PC-3 (cell line): ENCODE measurements at regions not wholly inside any gene's neighbourhood (a gene's known extent, or its start where the extent isn't known, plus 50 kb on each side); places are given as distances from the start of the nearest gene placed in this dataset.

Experiments used
- ATAC-seq: fragments of 200-7000 bp; cut with Tn5 transposase; 2 replicates; pipeline ENCODE4 v1.9.1; 2020; ENCODE audit warnings: mild to moderate bottlenecking, moderate library complexity
- BruUV-seq: library from RNA; stranded (reverse); fragments of 400-500 nt; replicated peaks from 2 replicates; lab custom pipeline; 2021; lab: Mats Ljungman, UMichigan
- CTCF ChIA-PET: fragments of 300-600 bp; sonication (Branson Sonifier 250); formaldehyde crosslinking; loops from one replicate; lab custom pipeline; 2022; ENCODE audit warnings: antibody characterized with exemption; lab: Charles Lee
- POLR2A ChIA-PET: fragments of 300-600 bp; sonication (Branson Sonifier 250); formaldehyde crosslinking; loops from one replicate; lab custom pipeline; 2022; ENCODE audit warnings: antibody characterized with exemption; ENCODE audit not compliant: unreplicated experiment; lab: Charles Lee
- DNase-seq: peaks from one replicate; pipeline ENCODE4 v3.0.0-alpha.2; 2015
- H2AFZ ChIP-seq: fragments of 300-600 bp; sonication (generic); 2 replicates; pipeline ENCODE4 v1.6.0; 2016; ENCODE audit warnings: antibody characterized with exemption, low read length
- H3F3A ChIP-seq: fragments of 300-600 bp; sonication (generic); one replicate; pipeline ENCODE4 v1.6.0; 2017; ENCODE audit warnings: antibody characterized with exemption, low read length, control low read depth, mild to moderate bottlenecking; ENCODE audit not compliant: unreplicated experiment
- H3K27ac ChIP-seq: fragments of 300-600 bp; sonication (generic); 2 replicates; pipeline ENCODE4 v1.5.1; 2016; ENCODE audit warnings: mild to moderate bottlenecking, low read length
- H3K27me3 ChIP-seq: fragments of 300-600 bp; sonication (generic); 2 replicates; pipeline ENCODE4 v1.6.1; 2016; ENCODE audit warnings: low read length, mixed read lengths
- H3K36me3 ChIP-seq: fragments of 300-600 bp; sonication (generic); 2 replicates; pipeline ENCODE4 v1.6.1; 2016; ENCODE audit warnings: low read depth, mixed run types, low read length, mixed read lengths
- H3K4me1 ChIP-seq: fragments of 300-600 bp; sonication (generic); 2 replicates; pipeline ENCODE4 v1.5.1; 2016; ENCODE audit warnings: low read length; ENCODE audit not compliant: insufficient read depth
- H3K4me2 ChIP-seq: fragments of 300-600 bp; sonication (generic); 2 replicates; pipeline ENCODE4 v1.6.0; 2016; ENCODE audit warnings: low read length
- H3K4me3 ChIP-seq: fragments of 300-600 bp; sonication (generic); 2 replicates; pipeline ENCODE4 v1.5.1; 2016; ENCODE audit warnings: mild to moderate bottlenecking, low read length, mixed read lengths
- H3K79me2 ChIP-seq: fragments of 300-600 bp; sonication (generic); 2 replicates; pipeline ENCODE4 v1.6.1; 2017; ENCODE audit warnings: low read length, mixed read lengths
- H3K9ac ChIP-seq: fragments of 300-600 bp; sonication (generic); 2 replicates; pipeline ENCODE4 v1.6.0; 2016; ENCODE audit warnings: mild to moderate bottlenecking, low read length
- H3K9me2 ChIP-seq: fragments of 300-600 bp; sonication (generic); replicated peaks from 2 replicates; pipeline ENCODE4 v1.6.1; 2016; ENCODE audit warnings: mixed run types, low read length, mixed read lengths
- H3K9me3 ChIP-seq: fragments of 300-600 bp; sonication (generic); 2 replicates; pipeline ENCODE4 v1.6.1; 2016; ENCODE audit warnings: low read length, mixed read lengths
- H4K20me1 ChIP-seq: fragments of 300-600 bp; sonication (generic); 2 replicates; pipeline ENCODE4 v1.6.1; 2016; ENCODE audit warnings: low read length, mixed read lengths
- EZH2 ChIP-seq: fragments of 300-600 bp; sonication (generic); IDR thresholded peaks from one replicate; pipeline ENCODE4 v1.6.1; 2017; ENCODE audit warnings: antibody characterized with exemption, mild to moderate bottlenecking, low read length; ENCODE audit not compliant: unreplicated experiment
- EZH2phosphoT487 ChIP-seq: fragments of 300-600 bp; sonication (generic); IDR thresholded peaks from 2 replicates; pipeline ENCODE4 v1.6.1; 2018; ENCODE audit warnings: mild to moderate bottlenecking, antibody characterized with exemption, low read length, borderline replicate concordance
- intact Hi-C: fragments of 100-400 bp; cut with micrococcal nuclease; formaldehyde crosslinking; loops from 2 replicates; pipeline ENCODE4 v1.9.0; 2023
- TF ChIP-seq, protein P1 (sequence below): fragments of 300-600 bp; sonication (generic); conservative IDR thresholded peaks from 2 replicates; pipeline ENCODE4 v1.5.1; 2017; ENCODE audit warnings: antibody characterized with exemption, low read depth, mild to moderate bottlenecking, low read length

DNA sequence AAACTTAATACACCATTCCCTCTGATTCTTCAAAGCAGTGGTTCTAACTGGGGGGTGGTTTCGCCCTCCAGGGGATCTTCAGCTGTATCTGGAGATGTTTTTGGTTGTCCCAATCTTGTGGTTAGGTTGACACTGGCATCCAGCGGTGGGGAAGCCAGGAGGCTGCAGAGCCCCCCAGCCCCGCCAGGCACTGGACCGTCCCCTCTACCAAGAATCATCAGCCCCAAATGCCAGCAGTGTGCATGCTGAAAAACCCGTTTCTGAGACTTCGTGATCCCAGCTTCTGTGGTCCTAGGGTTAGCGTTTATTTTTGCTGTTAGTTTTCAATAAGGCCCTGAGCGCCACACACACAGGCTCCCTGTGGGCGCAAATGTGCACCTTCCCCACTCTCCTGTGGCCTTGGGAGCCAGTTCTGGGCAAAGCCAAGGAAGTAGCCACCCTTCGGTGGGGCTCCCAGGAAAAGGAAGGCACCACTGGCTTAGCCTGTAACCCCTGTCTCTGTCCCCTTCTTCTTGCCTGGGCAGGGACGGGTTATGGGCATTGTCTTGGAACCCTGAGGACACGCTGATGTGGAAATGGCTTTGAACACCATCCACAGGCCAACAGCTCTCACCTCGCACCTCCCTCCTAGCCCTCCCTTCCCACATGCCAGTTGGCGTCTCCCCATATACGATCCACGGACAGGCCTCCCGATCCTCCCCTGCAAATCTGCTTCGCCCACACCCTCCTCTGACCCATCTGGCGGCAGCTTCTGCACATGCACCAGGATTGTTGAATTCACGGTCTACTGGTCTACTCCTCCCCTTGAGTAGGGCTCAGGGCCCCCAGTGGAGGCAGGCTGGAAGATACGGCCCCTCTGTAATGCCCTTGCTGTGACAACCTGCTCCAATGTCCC, 71.4 kb upstream of the CCND1 start:
- H3K4me1 ChIP-seq, result no peaks in the 10 kb centered on the region
- TF ChIP-seq, protein P1, sequence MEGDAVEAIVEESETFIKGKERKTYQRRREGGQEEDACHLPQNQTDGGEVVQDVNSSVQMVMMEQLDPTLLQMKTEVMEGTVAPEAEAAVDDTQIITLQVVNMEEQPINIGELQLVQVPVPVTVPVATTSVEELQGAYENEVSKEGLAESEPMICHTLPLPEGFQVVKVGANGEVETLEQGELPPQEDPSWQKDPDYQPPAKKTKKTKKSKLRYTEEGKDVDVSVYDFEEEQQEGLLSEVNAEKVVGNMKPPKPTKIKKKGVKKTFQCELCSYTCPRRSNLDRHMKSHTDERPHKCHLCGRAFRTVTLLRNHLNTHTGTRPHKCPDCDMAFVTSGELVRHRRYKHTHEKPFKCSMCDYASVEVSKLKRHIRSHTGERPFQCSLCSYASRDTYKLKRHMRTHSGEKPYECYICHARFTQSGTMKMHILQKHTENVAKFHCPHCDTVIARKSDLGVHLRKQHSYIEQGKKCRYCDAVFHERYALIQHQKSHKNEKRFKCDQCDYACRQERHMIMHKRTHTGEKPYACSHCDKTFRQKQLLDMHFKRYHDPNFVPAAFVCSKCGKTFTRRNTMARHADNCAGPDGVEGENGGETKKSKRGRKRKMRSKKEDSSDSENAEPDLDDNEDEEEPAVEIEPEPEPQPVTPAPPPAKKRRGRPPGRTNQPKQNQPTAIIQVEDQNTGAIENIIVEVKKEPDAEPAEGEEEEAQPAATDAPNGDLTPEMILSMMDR, result no peak
- TF ChIP-seq EZH2phosphoT487, result no peak
- TF ChIP-seq EZH2, result no peak
- no peaks in the 10 kb centered on the region for H3K9me3 ChIP-seq
- H3K9me2 ChIP-seq, result no peaks in the 10 kb centered on the region
- H3K27ac ChIP-seq, result no peak overlapping the region
- H3K36me3 ChIP-seq, result no peaks in the 10 kb centered on the region
- H3K79me2 ChIP-seq, result no peaks in the 10 kb centered on the region
- H4K20me1 ChIP-seq, result no peaks in the 10 kb centered on the region
- no peak for ATAC-seq
- no peak overlapping the region for H3K4me3 ChIP-seq
- intact Hi-C loops, result no loop called here
- no peaks in the 10 kb centered on the region for H3F3A ChIP-seq
- ChIA-PET POLR2A (no interaction called here), CTCF (no interaction called here)
- H3K9ac ChIP-seq, result no peak overlapping the region
- H3K27me3 ChIP-seq, result no peaks in the 10 kb centered on the region
- DNase-seq, result no peak
- BruUV-seq, result no TSS peak
- no peak overlapping the region for H2AFZ ChIP-seq
- H3K4me2 ChIP-seq, result no peak overlapping the region

DNA sequence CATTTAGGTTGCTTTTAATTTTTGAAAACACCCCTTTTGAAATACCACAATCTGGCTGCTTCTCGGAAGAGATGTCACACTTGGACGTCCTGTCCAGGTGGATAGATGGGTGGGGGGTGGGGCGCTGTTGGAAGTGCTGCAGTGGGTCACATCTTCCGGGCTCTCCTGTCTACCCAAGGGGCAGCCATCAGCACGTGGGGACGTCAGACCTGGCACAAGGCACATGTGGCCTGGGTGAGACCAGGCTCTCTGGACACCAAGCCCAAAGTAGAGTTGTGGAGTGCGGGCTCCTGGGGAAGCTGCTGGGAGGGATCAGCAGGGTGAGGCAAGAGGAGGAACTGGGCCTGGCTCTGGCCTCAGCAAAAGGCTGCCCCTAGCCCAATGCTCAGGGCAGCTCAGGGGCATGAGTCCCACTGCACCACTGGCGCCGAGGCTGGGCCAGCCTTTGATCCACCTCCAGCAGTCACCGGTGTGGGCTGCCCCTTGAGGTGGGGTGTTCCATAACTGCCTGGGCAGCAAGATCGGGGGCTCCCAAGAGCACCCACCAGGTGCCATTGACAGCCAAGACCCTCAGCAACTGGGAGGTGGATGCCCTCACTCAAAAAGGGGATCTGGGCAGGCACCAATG, 68.6 kb upstream of the CCND1 start:
- Histone ChIP-seq H3K9ac (no peak overlapping the region), H3K9me2 (no peaks in the 10 kb centered on the region), H3K4me2 (no peak overlapping the region), H3K27ac (no peak overlapping the region), H3F3A (no peaks in the 10 kb centered on the region), H3K4me3 (no peak overlapping the region), H3K4me1 (no peaks in the 10 kb centered on the region), H3K27me3 (peaks cover 10% of the 10 kb centered on the region), H2AFZ (no peak overlapping the region), H3K9me3 (no peaks in the 10 kb centered on the region), H3K79me2 (no peaks in the 10 kb centered on the region), H4K20me1 (no peaks in the 10 kb centered on the region), H3K36me3 (no peaks in the 10 kb centered on the region)
- TF ChIP-seq, protein P1, result no peak
- TF ChIP-seq EZH2phosphoT487, result no peak
- no peak for TF ChIP-seq EZH2
- no peak for ATAC-seq
- no TSS peak for BruUV-seq
- intact Hi-C loops, result no loop called here
- no peak for DNase-seq
- ChIA-PET POLR2A (no interaction called here), CTCF (no interaction called here)

DNA sequence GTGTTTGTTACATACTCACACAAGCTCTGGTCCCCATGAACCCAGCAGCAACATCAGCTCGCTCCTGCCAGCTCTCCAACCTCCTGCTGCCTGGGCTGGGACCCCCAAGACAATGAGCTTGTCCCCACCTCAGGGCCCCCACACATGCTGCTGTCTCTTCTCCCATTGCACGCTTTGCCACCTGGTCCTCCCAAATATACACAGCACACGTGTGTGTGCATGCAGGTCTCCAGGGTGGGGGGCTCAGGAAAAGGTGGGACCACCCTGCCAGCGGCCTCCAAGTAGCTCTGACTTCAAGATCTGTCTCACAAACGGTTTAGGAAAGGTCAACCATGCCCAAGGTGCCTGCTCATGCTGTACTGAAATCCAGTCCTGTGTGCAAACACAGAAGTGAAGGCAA, 68.1 kb upstream of the CCND1 start:
- intact Hi-C loops, result no loop called here
- no peaks in the 10 kb centered on the region for H3K9me3 ChIP-seq
- H4K20me1 ChIP-seq, result no peaks in the 10 kb centered on the region
- H3F3A ChIP-seq, result no peaks in the 10 kb centered on the region
- ATAC-seq, result no peak
- no peak overlapping the region for H3K9ac ChIP-seq
- H3K79me2 ChIP-seq, result no peaks in the 10 kb centered on the region
- no peak for DNase-seq
- H3K27me3 ChIP-seq, result peaks cover 15% of the 10 kb centered on the region
- TF ChIP-seq EZH2phosphoT487, result no peak
- TF ChIP-seq, protein P1, result no peak
- no peak for TF ChIP-seq EZH2
- H3K4me2 ChIP-seq, result no peak overlapping the region
- POLR2A ChIA-PET, result no interaction called here
- no peaks in the 10 kb centered on the region for H3K9me2 ChIP-seq
- no peak overlapping the region for H2AFZ ChIP-seq
- BruUV-seq, result no TSS peak
- no peaks in the 10 kb centered on the region for H3K36me3 ChIP-seq
- no peak overlapping the region for H3K27ac ChIP-seq
- H3K4me3 ChIP-seq, result no peak overlapping the region
- CTCF ChIA-PET, result no interaction called here
- no peaks in the 10 kb centered on the region for H3K4me1 ChIP-seq
